ENCODE measurements at regions not wholly inside any gene's neighbourhood (a gene's known extent, or its start where the extent isn't known, plus 50 kb on each side); places are given as distances from the start of the nearest gene placed in this dataset.
"Not testable (repeated sequence)": the region's sequence is repeated elsewhere in the genome, so short reads cannot be mapped to it uniquely, and the experiment has no call there.

DNA sequence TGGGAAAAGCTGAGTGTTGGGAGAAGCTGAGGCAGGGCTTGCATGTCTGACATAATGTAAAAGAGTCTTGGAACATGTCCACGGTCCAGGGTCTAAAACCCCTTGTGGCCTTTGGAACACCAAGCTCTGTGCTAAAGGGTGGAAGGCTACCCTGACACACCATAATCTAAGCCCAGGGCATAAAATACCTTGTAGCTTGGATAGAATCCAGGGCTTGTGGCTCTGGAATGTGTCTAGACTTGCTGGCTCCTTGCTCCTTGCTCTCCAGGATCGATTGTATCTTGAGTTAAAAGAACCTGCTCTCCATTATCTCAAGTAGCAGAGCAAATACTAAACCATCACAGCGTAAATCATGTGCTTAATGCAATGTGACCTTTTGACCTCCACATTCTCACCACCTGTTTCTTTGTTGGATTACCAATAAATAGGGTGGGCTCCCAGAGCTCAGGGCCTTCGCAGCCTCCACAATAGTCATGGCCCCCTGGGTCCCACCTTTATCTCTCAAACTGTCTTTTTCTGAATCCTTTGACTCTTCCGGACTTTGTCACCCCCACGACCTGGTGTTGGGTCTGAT lies 232.6 kb upstream of the CHORDC1 start:
- not testable (repeated sequence) for DNase-seq

GRCh38 chr11:90453525-90453924 lies 230.7 kb upstream of the CHORDC1 start:
- DNase-seq: no peak

GRCh38 chr11:90449606-90450005 lies 226.8 kb upstream of the CHORDC1 start:
- no peak for DNase-seq

DNA sequence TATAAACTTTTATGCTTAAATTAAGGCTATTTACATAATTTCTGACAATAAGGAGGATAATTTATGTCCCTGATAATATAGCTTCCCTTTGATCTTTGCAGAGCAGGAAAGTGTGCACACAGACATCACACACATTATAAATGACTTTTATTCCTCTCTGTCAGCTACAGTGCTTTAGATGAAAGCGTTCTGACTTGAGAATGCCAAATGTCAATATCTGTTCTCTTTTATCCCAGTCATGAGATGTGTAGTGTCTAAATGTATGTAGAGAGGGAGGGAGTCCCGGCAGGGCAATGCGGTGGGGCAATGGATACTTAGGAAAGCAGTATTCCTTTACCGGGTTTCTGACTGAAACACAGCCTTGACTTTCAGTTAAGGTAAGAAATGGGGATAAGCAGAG lies 225.4 kb upstream of the CHORDC1 start:
- DNase-seq: no peak

- no peak for DNase-seq
These were observed 224.8 kb upstream of the CHORDC1 start for GRCh38 chr11:90447618-90448017.

GRCh38 chr11:90446207-90446606 lies 223.4 kb upstream of the CHORDC1 start:
- no peak for DNase-seq

DNA sequence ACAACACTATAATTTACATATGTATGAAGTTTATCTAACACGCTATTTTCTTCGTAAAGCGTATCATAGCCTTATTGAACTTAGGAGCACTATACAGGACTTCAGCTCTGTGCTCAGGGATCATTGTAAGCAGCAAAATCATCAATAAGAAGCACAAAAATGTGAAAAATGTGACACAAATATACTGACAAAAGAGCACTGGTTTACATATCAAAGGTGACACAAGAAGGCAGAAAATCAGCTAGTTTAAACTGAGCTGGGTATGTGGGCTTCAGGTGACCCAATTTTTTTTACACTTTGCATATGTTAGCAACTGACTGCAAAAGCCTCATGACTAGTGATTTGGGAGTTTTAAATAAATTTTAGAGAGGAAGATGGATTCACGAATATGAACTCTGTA lies 215.2 kb upstream of the CHORDC1 start:
- DNase-seq: no peak

DNA sequence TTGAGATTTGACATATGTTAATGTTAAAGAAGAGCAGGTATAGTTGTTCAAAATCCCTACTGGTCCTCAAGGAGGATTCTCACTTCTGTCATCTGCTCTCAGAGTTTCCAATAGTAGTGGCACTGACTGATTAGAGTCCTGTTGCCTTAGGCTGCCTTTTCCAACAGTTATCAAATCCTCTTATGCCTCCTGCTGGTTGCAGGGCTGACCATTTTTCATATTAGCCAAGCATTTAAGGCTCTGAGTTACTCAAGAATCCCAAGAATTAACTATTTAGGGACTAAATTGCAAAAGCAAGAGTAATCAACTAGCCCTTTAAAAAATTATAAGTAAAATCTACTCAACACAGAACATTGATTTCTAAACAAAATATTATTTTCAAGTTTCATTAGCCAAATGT lies 212.0 kb upstream of the CHORDC1 start:
- no peak for DNase-seq

GRCh38 chr11:90428836-90429235 lies 206.0 kb upstream of the CHORDC1 start:
- DNase-seq: peak; percentile 17

DNA sequence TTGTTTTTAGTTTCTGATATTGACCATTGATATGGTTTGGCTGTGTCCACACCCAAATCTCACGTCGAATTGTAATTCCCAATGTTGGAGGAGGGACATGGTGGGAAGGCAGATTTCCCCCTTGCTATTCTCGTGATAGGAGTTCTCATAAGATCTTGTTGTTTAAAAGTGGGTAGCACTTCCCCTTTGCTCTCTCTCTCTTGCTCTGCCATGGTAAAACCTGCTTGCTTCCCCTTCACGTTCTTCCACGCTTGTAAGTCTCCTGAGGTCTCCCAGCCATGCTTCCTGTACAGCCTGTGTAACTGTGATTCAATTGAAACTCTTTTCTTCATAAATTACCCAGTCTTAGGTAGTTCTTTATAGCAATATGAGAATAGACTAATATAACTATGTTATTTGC lies 203.6 kb upstream of the CHORDC1 start:
- no peak for DNase-seq

DNA sequence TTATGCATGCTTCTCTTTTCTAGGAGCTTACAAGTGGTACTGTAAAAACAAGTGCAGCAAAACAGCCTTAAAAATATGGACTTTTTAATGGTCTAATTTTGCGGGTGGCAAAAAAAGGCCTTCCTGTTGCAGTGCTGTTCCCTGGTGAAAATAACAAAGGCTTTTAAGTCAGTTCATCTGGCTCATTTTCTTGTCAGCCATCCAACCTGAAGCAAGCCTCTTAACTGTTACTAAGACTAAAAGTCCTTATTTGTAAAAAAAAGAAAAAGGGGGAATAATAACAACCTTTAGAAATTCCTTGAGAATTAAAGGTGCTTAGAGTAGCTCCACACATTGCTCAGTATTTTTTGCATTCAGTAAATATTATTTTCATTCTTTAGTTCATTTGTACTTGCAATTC lies 200.5 kb upstream of the CHORDC1 start:
- DNase-seq: no peak

GRCh38 chr11:90422787-90423186 lies 199.9 kb upstream of the CHORDC1 start:
- DNase-seq: not testable (repeated sequence)

GRCh38 chr11:90414221-90414620 lies 191.4 kb upstream of the CHORDC1 start:
- no peak for DNase-seq

GRCh38 chr11:90407350-90407749 lies 184.5 kb upstream of the CHORDC1 start:
- no peak for DNase-seq

DNA sequence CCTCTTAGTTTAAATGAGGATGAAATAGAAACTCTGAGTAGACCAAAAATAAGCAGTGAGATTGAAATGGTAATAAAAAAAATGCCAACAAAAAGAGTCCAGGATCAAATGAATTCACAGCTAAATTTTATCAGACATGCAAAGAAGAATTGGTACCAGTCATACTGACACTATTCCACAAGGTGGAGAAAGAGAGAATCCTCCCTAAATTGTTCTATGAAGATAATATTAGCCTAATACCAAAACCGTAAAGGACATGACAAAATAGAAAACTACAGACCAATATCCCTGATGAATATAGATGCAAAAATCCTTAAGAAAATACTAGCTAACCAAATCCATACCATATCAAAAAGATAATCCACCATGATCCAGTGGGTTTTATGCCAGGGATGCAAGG lies 169.8 kb upstream of the CHORDC1 start:
- DNase-seq: no peak

DNA sequence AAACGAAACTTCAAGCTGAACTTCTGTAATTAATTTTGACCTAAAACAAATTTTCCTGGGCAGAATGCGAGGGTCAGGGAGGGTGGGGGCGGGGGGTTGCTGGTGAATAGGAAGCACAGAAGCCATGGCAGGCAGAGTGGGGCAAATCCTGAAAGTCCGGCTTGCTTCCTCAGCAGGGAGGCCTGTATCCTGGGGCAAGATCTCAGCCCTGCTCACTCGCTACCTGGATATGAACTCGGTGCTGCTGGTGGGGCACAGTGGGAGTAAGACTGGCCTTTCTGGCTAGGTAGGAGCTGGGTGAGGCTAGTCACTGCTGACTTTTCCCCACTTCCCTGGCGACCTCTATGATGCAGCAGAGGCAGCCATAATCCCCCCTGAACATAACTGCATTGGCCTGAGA lies 168.9 kb upstream of the CHORDC1 start:
- DNase-seq: no peak

- no peak for DNase-seq
These were observed 157.4 kb upstream of the CHORDC1 start for GRCh38 chr11:90380206-90380605.

DNA sequence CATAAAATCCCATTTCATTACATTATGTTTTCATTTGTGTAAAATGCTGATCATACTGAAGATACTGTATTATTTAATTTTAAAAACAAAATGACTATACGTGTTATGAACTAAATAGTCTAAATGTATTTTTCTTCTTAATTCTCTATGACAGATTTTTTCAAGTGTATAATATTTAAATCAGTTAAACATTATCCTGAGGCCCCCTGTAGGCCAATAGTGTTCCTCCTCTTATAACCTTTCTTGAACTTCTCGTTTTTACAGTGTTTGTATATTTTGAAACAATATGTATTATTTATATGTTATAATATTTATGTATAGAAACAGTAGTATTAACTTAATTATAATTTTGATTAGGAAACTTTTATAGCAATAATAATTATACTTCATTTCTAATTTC lies 151.1 kb upstream of the CHORDC1 start:
- DNase-seq: no peak

DNA sequence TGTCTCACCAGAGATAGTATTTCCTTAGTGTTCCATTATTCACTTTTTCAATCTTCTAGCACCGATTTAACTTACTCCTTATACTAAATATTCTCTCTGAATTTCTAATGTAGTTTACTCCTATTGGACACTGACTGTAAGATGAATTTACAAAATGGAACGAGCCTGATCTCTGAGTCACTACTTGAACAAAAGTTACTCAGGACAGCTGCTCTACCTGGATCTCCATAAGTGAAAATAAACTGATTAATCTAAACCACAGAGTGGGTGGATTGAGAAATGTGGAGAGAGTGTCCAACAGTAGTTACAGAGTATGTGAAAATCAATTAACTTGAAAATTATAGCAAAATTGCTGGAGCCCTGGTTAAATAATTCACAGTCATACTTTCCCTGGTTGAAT lies 141.7 kb upstream of the CHORDC1 start:
- no peak for DNase-seq

DNA sequence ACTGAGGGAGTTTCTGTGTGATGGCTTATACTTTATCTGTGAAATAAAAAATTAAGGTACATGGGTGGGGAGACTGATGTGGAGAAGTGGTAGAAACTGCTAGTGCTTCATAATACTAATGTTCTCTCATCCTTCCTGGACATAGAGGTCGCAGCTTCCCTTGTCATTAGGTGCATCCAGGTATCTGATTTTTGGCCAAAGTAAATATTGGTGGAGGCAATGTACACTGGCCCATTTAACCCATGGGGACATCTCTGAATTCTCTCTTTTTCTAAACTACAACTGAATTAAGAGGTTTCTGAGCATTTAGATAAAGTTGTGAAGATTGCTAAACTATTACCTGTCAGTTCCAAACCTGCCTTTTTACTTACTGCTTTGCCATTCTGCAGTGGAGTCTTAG lies 140.9 kb upstream of the CHORDC1 start:
- no peak for DNase-seq

DNA sequence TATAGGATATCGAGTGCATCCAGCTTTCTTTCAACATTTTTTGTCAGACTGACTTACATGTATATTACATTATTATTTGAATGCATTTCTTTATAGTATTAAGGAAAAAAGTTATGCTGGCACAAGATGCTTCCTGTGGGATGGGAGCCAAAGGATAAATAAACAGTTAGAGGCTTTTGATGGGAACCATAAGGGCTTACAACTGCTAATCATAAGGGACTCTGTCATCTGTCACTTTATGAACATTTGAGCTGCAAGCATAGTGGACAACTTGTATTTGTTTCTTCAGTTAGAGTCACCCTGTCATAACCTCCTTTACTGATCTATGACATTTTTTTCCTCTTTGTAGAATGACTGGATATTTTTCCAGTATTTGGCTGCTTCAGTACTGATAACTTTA lies 132.4 kb upstream of the CHORDC1 start:
- DNase-seq: no peak

- DNase-seq: no peak
These were observed 126.9 kb upstream of the CHORDC1 start for GRCh38 chr11:90349731-90350130.

DNA sequence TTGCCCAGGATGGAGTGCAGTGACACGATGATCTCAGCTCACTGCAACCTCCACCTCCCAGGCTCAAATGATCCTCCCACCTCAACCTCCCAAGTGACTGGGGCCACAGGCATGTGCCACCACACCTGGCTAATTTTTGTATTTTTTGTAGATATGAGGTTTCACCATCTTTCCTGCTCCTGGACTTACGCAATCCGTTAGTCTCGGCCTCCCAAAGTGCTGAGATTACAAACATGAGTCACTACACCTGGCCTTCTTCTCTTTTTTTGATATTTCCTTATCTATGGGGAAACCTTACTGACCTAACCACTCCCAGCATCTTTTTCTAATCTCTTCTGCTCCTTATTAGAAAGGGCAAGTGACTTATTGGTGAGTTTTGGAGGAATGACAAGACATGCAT lies 121.7 kb upstream of the CHORDC1 start:
- no peak for DNase-seq

- DNase-seq: no peak
These were observed 120.8 kb upstream of the CHORDC1 start for GRCh38 chr11:90343673-90344072.

- DNase-seq: no peak
These were observed 119.1 kb upstream of the CHORDC1 start for GRCh38 chr11:90341986-90342385.

GRCh38 chr11:90332415-90332814 lies 109.6 kb upstream of the CHORDC1 start:
- DNase-seq: no peak

Measured in NCI-H1092 treated with DMSO at 0.1 percent for 48 hours (cell line).